Nephron progenitor cell (in vitro differentiated cells): ENCODE measurements at regions not wholly inside any gene's neighbourhood (a gene's known extent, or its start where the extent isn't known, plus 50 kb on each side); places are given as distances from the start of the nearest gene placed in this dataset.
"Not testable (repeated sequence)": the region's sequence is repeated elsewhere in the genome, so short reads cannot be mapped to it uniquely, and the experiment has no call there.

Experiments
- DNase-seq: peaks from one replicate; pipeline ENCODE4 v3.0.0; 2021
- H3K27ac Mint-ChIP-seq: 2 replicates; pipeline ENCODE4 v1.8.0; 2021; ENCODE audit warnings: mild to moderate bottlenecking, moderate library complexity, mixed read lengths
- H3K27me3 Mint-ChIP-seq: 2 replicates; pipeline ENCODE4 v1.8.0; 2021; ENCODE audit warnings: mild to moderate bottlenecking, low read depth, mixed read lengths; ENCODE audit not compliant: poor library complexity
- H3K36me3 Mint-ChIP-seq: 2 replicates; pipeline ENCODE4 v1.8.0; 2021; ENCODE audit warnings: low read depth, mixed read lengths
- H3K4me1 Mint-ChIP-seq: 2 replicates; pipeline ENCODE4 v1.8.0; 2021; ENCODE audit warnings: mixed read lengths
- H3K4me3 Mint-ChIP-seq: 2 replicates; pipeline ENCODE4 v1.8.0; 2021; ENCODE audit warnings: mild to moderate bottlenecking, moderate library complexity, mixed read lengths
- H3K9me3 Mint-ChIP-seq: 2 replicates; pipeline ENCODE4 v1.8.0; 2021; ENCODE audit warnings: mild to moderate bottlenecking, moderate library complexity, mixed read lengths
- CTCF ChIP-seq: fragments of 200-600 bp; sonication (generic); IDR thresholded peaks from 2 replicates; pipeline ENCODE4 v1.5.0; 2021; ENCODE audit warnings: antibody characterized with exemption

GRCh38 chr2:219864154-219864553, 236.7 kb downstream of the SLC4A3 start:
- no peak overlapping the region for H3K4me3 Mint-ChIP-seq
- H3K27ac Mint-ChIP-seq: no peak overlapping the region
- H3K36me3 Mint-ChIP-seq: no peaks in the 10 kb centered on the region
- H3K4me1 Mint-ChIP-seq: peaks cover 16% of the 10 kb centered on the region
- no peaks in the 10 kb centered on the region for H3K27me3 Mint-ChIP-seq
- peaks cover 8% of the 10 kb centered on the region for H3K9me3 Mint-ChIP-seq
- DNase-seq: no peak
- TF ChIP-seq CTCF: no peak

GRCh38 chr2:219868635-219869034, 241.2 kb downstream of the SLC4A3 start:
- H3K27me3 Mint-ChIP-seq: peaks cover 3% of the 10 kb centered on the region
- H3K36me3 Mint-ChIP-seq: no peaks in the 10 kb centered on the region
- DNase-seq: no peak
- no peak for TF ChIP-seq CTCF
- H3K9me3 Mint-ChIP-seq: peaks cover 8% of the 10 kb centered on the region
- no peak overlapping the region for H3K27ac Mint-ChIP-seq
- peaks cover 44% of the 10 kb centered on the region for H3K4me1 Mint-ChIP-seq
- H3K4me3 Mint-ChIP-seq: no peak overlapping the region

GRCh38 chr2:219870041-219870440, 242.6 kb downstream of the SLC4A3 start:
- Mint-ChIP-seq H3K27ac (no peak overlapping the region), H3K9me3 (peaks cover 8% of the 10 kb centered on the region), H3K4me1 (peaks cover 37% of the 10 kb centered on the region), H3K36me3 (no peaks in the 10 kb centered on the region), H3K27me3 (peaks cover 3% of the 10 kb centered on the region), H3K4me3 (no peak overlapping the region)
- DNase-seq: no peak
- no peak for TF ChIP-seq CTCF

GRCh38 chr2:219871351-219871750, 243.9 kb downstream of the SLC4A3 start:
- Mint-ChIP-seq H3K4me3 (no peak overlapping the region), H3K4me1 (peaks cover 37% of the 10 kb centered on the region), H3K27me3 (peaks cover 3% of the 10 kb centered on the region), H3K27ac (no peak overlapping the region), H3K36me3 (no peaks in the 10 kb centered on the region), H3K9me3 (peaks cover 6% of the 10 kb centered on the region)
- TF ChIP-seq CTCF: no peak
- DNase-seq: no peak

GRCh38 chr2:219875036-219875435, 247.6 kb downstream of the SLC4A3 start:
- DNase-seq: no peak
- H3K27ac Mint-ChIP-seq: no peak overlapping the region

GRCh38 chr2:219875986-219876385, 248.6 kb downstream of the SLC4A3 start:
- not testable (repeated sequence) for H3K4me3 Mint-ChIP-seq, H3K27ac Mint-ChIP-seq, H3K9me3 Mint-ChIP-seq, DNase-seq, H3K36me3 Mint-ChIP-seq
- H3K27me3 Mint-ChIP-seq: peaks cover 13% of the 10 kb centered on the region
- peaks cover 33% of the 10 kb centered on the region for H3K4me1 Mint-ChIP-seq

More at GRCh38 chr2:219875036-219875435, 247.6 kb downstream of the SLC4A3 start:
- H3K27me3 Mint-ChIP-seq: peaks cover 10% of the 10 kb centered on the region
- H3K36me3 Mint-ChIP-seq: no peaks in the 10 kb centered on the region
- H3K4me1 Mint-ChIP-seq: peaks cover 41% of the 10 kb centered on the region
- no peak overlapping the region for H3K4me3 Mint-ChIP-seq
- TF ChIP-seq CTCF: no peak
- H3K9me3 Mint-ChIP-seq: no peaks in the 10 kb centered on the region
